HG02588 (cell line): ENCODE measurements at regions not wholly inside any gene's neighbourhood (a gene's known extent, or its start where the extent isn't known, plus 50 kb on each side); places are given as distances from the start of the nearest gene placed in this dataset.

Experiments
- ATAC-seq: cut with Tn5 transposase; IDR thresholded peaks from one replicate; pipeline ENCODE4 v1.9.1; 2021; ENCODE audit warnings: mild to moderate bottlenecking, moderate library complexity; ENCODE audit not compliant: unreplicated experiment

DNA sequence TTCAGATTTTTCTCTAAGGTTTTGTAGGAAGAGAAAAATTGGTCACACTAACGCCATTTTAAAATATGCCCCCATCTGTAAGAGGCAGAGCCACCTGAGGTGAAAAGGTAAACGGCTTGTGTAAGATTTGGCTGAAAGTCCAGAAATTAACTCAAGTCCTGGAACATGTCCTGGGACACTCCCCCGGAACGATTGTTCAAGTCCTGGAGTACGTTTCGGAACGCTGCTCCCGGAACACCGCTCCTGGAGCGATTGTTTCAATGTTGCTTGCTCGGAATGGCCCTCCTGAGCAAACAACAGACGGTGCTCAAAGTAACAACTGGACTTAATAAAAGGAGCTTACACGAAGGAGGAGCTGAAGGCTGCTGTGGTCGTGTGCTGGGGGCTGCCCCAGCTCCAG is 796.5 kb upstream of the SLIT2 start:
- no peak for ATAC-seq

DNA sequence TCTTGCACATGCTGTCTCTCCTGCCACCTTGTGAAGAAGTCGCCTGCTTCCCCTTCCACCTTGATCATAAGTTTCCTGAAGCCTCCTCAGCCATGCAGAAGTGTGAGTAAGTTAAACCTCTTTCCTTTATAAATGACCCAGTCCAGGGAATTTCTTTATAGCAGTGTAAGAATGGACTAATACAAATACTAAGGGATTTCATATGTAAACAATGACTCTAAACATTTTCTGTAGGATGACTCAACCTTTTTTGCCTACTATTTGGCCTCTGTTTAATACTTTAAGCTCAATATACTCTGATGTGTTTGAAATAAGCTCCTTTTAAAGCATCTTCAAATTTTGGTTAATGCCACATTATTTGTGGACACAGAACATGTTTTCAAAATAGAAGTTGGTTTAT is 813.5 kb upstream of the SLIT2 start:
- no peak for ATAC-seq

GRCh38 chr4:19437008-19437407 is 814.7 kb upstream of the SLIT2 start:
- ATAC-seq, result no peak

DNA sequence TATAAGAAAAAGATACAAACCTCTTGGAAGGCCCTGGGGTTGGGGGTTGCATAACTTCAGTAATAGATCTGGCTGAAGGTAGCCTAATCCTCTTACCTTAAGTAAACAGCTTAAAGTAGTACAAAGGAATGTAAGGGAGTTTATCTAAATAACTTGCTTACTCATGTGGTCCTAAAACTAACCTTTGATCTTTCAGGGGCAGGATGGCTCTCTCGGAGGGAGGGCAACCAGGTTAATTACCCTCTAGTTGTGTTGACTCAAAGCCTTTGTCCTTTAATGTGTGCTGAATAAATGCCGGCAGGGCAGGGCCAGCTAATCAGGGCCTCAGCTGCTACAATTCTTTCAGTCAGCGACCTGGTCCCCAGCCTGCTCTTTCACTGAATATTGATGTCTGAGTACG is 822.0 kb upstream of the SLIT2 start:
- ATAC-seq, result no peak

- no peak for ATAC-seq
These were observed 826.6 kb upstream of the SLIT2 start for GRCh38 chr4:19425146-19425545.

- no peak for ATAC-seq
These were observed 834.4 kb upstream of the SLIT2 start for GRCh38 chr4:19417256-19417655.

DNA sequence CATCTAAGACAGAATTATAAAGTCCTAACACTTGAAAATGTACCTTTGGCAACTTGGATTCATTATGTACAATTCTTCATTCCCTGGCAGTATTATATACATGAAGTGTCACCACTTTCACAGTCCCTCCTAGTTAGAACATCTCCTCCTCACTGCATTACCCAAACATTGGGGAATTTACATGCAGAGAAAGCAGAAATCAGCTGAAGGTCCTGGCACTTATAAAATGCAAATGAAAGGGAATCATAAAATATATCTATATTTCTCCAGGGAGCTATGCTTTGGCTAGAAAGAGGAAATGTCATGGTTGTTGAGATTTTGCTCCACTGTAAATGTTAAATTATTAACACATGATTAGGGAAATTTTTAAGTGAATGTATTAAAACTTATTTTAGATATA is 835.6 kb upstream of the SLIT2 start:
- no peak for ATAC-seq

DNA sequence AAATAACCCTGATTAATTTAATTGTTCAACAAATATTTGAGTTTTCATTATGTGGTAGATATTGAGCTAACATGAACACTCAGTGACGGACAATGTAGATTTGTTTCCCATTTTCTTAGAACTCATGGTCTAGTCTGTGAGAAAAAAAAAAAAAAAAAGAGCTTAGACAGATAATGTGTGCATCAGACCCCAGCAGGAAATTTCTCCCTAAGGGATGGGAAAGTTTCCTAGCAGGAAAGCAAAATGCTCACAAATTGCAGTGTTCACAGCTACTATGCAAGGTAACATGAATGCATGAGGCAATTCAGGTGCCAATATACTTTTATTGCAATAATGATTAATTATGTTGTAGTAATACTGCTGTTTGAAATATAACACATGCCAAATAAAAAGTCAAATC is 843.2 kb upstream of the SLIT2 start:
- no peak for ATAC-seq

DNA sequence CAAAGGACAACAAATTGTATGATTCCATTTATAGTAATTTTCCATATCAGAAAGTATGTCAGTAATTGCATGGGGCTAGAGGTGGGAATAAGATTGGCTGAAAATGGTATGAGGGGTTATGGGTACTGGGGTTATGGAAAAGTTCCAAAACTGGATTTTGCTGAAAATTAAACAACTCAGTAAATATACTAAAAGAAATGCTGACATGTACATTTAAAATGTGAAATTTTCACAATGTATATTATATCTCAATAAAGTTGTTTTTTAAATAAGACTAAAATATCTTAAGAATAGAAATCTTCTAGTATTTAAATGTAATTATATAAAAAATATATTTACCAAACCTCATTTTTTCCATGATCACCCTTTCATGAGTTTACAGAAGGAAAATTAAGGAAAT is 844.9 kb upstream of the SLIT2 start:
- no peak for ATAC-seq

DNA sequence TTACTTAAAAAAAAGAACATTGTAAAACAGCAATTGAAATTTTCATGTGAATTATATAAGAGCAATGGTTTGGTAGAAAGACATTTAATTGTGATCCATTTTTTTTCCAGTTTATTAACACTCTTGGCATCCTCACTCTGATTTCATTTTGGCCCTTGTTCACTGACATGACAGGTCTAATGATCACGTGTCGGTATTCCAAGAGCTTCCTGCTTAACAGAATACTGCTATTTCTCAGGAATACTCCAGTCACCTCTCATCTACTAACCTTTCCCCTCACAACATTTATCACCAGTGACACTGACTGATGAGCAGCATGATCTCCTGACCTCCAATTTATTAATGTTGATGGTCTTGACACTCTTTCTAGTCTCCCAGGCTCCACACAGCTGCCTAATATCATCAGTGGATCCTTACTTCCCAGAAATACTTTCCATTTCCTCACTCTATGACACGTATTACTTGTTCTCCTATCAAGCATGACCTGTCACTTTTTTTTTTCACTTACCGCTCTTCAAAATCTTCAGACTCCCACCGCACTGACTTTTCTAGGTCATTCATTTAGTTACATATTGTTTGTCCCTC is 847.8 kb upstream of the SLIT2 start:
- ATAC-seq, result no peak

GRCh38 chr4:19402581-19403065 is 849.1 kb upstream of the SLIT2 start:
- no peak for ATAC-seq

DNA sequence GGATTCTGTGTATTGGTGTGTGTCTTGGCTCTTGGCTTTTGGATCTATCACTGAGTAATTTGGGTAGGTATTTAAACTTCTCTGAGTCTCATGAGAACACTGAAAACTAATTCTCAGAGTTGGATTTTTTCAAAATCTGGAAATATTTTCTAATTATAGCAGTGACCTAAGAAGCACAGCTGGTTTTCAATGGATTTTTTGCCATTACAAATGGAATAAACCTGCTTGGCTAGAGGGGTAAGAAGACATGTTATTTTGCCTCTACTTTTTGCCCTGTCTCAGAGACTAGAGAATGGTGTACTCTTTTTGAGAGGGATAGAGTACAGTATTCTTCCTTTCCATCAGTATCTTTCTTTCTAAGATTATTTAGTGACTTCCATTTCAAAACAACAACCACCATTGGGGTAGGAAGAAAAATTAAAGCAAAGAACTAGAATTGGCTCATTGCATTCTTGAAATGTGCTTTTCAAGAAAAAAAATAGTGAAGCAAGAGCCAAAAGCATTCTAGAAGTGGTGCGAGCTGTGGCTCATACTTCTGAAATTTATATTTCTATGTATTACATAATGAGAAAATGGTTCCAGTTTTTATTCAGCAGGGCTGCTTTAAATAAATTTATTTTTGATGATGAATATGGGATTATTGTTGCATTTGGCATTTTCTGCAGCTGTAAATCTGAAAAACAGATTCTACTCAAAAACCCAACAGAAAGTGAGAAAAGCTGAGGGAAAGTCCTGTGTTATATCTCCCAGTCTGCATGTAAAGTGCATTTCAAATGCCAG is 850.2 kb upstream of the SLIT2 start:
- no peak for ATAC-seq

DNA sequence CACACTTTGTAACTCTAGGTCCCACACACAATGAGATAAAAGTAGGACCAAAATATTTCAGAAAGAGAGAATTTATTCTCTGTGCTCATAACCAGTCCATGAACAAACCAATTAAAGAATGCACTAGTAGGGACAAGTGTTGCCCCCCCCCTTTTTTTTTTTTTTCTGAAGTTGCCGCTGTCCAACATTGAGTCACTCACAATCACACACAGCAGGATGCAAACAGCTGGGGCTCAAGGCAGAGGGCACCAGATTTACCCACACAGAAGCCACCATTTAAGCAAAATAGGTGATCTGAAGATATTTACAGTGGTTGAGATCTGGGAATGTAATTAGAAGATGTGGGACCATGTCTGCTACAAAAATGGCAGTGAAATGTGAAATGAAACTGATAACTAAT is 850.9 kb upstream of the SLIT2 start:
- no peak for ATAC-seq

- ATAC-seq, result no peak
These were observed 852.7 kb upstream of the SLIT2 start for GRCh38 chr4:19399001-19399400.

DNA sequence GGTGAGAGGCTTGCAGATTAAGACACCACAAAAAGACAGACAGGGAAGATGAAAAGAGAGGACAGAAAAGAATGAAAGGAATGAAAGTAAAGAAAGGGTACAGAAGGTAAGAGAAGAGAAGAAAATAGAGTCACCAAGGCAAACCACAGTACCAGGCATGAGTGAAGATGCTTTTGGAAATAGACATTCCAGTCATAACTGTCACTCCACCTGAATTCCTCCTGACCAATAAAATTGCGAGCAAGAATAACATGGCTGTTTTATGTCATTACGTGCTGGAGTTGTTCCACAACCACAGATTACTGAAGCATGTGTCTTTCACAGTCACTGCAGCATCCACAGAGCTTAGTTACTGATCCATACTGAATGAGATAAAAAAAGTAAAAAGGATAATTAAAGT is 864.9 kb upstream of the SLIT2 start:
- ATAC-seq, result no peak

DNA sequence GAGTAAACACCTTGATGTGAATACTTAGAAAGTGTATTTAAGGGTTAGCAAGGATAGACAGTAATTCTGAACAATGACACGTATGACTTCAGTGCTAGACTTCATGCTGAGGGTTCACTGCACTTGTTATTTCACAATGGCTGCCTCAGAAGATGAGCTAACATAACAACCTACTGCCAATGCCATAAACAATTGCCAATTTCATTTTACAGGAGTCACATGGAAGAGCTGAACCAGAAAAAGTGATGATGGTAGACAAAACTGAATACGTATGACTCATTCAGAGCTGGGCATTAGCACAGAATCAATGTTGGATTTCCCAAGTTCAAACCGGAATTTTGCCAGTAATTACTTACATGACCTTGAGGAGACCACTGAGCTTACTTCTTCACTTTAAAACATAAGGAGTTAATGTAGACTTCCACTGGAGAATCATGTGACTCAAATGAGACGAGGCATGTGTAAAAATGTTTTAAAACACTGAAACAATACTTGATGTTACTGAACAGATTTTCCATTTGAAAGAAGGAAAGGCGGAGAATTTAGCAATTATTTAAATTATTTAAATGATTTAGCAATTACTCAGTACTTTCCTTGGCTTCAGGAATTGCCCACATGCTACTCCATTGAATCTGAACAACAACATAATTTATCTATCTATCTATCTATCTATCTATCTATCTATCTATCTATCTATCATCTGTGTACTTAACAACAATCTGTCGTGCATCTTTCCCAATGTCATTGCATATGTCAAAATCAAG is 868.5 kb upstream of the SLIT2 start:
- ATAC-seq, result no peak

GRCh38 chr4:19381068-19381467 is 870.6 kb upstream of the SLIT2 start:
- no peak for ATAC-seq

GRCh38 chr4:19380600-19380999 is 871.1 kb upstream of the SLIT2 start:
- no peak for ATAC-seq

- no peak for ATAC-seq
These were observed 872.5 kb upstream of the SLIT2 start for GRCh38 chr4:19379191-19379708.

DNA sequence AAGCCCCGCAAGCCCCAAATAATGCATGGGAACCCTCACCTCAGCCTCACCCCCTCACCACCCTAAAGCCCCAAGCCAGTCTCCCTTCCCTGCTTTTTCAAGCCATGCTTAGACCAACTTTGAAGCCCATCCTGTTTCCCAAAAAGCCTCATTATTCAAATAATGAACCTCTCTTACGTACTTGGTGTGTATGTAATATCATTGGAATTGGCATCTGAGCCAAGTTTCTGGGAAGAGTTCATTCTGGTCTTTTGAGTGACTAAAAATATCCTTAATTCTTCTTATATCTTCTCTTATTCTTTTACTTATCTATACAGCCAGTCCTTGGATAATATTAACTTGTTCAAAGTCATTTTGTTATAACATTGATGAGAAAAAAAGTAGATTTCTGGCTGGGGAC is 875.8 kb upstream of the SLIT2 start:
- no peak for ATAC-seq

GRCh38 chr4:19375136-19375804 is 876.4 kb upstream of the SLIT2 start:
- no peak for ATAC-seq
